Upper lobe of left lung (tissue), 4 donors: ENCODE measurements at regions not wholly inside any gene's neighbourhood (a gene's known extent, or its start where the extent isn't known, plus 50 kb on each side); places are given as distances from the start of the nearest gene placed in this dataset.

Source experiments
- CTCF ChIP-seq, 6 experiments: fragments of 450-650 bp in 4 of 6; fragments of 200-600 bp in 2 of 6; sonication (generic) in 2 of 6; IDR thresholded peaks; one replicate each; pipeline ENCODE4 v1.5.1; 2016 to 2019; ENCODE audit warnings: antibody characterized with exemption in 6 of 6
- EP300 ChIP-seq, 4 donors: sonication (generic); formaldehyde crosslinking; IDR thresholded peaks; one replicate each; pipeline ENCODE4 v1.5.1; 2017; ENCODE audit warnings: antibody characterized with exemption in 4 of 4, control low read depth in 2 of 4
- POLR2A ChIP-seq, 4 donors: fragments of 450-650 bp; IDR thresholded peaks; one replicate each; pipeline ENCODE4 v1.5.1; 2016 to 2017; ENCODE audit warnings: antibody characterized with exemption in 4 of 4, mild to moderate bottlenecking in 2 of 4
- POLR2AphosphoS5 ChIP-seq, 2 donors: sonication (generic); formaldehyde crosslinking; IDR thresholded peaks; one replicate each; pipeline ENCODE4 v1.5.1; 2017; ENCODE audit warnings: antibody characterized with exemption in 2 of 2

GRCh38 chr5:162544905-162545304, 477.3 kb downstream of the GABRG2 start:
- no peak for TF ChIP-seq POLR2AphosphoS5 (IDR thresholded peaks at IDR 0.05)
- no peak for TF ChIP-seq CTCF (IDR thresholded peaks at IDR 0.05)
- no peak for TF ChIP-seq POLR2A (IDR thresholded peaks at IDR 0.05)
- TF ChIP-seq EP300 (IDR thresholded peaks at IDR 0.05), result no peak
